ENCODE measurements at regions not wholly inside any gene's neighbourhood (a gene's known extent, or its start where the extent isn't known, plus 50 kb on each side); places are given as distances from the start of the nearest gene placed in this dataset.

- TF ChIP-seq GABPA (IDR thresholded peaks at IDR 0.05; ENCODE audit: borderline replicate concordance, insufficient read depth, low read length): no peak
- TF ChIP-seq GTF2F1 (IDR thresholded peaks at IDR 0.05; ENCODE audit: borderline replicate concordance, low read depth, low read length): no peak
Observed at GRCh38 chr5:74493411-74493810, 147.1 kb downstream of the ENC1 start (continued).
